CD4-positive, alpha-beta T cell treated with Interleukin-17A for 4 hours (primary cell): ENCODE measurements at regions not wholly inside any gene's neighbourhood (a gene's known extent, or its start where the extent isn't known, plus 50 kb on each side); places are given as distances from the start of the nearest gene placed in this dataset.
"Not testable (repeated sequence)": the region's sequence is repeated elsewhere in the genome, so short reads cannot be mapped to it uniquely, and the experiment has no call there.

Experiments used
- DNase-seq: peaks from one replicate; pipeline ENCODE4 v3.0.0-alpha.2; 2020; ENCODE audit warnings: mixed read lengths

DNA sequence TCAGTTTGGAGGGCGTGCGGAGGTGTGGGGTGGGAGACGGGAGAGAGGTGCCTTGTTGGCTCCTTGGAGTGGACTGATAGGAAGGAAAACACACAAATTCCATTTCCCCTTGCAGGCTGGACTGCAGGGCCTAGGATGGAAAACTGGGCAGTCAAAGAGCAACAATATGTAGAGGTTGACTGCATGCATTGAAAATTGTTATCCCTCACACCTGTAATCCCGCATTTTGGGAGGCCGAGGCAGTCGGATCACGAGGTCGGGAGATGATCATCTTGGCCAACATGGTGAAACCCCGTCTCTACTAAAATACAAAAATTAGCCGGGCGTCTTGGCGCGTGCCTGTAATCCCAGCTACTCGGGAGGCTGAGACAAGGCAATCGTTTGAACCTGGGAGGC, 128.2 kb downstream of the PPIAL4G start:
- DNase-seq, result no peak

DNA sequence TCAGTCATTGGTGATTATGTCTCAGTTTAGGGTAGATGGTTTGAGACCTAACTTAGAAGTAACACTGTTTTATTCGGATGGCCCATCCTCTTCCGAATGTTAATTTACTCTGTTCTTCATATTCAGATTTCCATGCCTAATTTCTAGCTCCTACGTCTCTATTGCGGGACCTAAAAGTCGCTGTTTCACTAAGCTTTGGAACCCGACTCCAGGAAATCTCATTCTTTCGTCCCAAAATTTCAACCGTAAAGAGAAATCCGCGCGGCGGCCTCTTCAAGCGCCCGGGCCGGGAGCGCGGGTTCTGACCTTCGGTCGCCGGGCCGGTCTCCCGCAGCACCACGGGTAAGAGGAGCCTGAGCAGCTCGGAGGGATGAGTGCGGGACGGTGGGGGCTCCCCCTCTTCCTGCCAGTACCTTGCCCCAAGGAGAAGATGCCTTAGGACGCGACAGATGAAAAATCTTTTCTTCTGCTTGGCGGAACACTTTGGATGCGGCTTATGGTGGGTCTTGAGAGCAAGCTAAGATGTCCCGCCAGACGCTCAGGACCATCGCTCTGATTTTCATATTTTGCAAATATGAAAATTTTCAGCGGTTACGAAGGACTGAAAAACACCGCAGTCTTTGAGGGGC, 128.7 kb downstream of the PPIAL4G start:
- no peak for DNase-seq

DNA sequence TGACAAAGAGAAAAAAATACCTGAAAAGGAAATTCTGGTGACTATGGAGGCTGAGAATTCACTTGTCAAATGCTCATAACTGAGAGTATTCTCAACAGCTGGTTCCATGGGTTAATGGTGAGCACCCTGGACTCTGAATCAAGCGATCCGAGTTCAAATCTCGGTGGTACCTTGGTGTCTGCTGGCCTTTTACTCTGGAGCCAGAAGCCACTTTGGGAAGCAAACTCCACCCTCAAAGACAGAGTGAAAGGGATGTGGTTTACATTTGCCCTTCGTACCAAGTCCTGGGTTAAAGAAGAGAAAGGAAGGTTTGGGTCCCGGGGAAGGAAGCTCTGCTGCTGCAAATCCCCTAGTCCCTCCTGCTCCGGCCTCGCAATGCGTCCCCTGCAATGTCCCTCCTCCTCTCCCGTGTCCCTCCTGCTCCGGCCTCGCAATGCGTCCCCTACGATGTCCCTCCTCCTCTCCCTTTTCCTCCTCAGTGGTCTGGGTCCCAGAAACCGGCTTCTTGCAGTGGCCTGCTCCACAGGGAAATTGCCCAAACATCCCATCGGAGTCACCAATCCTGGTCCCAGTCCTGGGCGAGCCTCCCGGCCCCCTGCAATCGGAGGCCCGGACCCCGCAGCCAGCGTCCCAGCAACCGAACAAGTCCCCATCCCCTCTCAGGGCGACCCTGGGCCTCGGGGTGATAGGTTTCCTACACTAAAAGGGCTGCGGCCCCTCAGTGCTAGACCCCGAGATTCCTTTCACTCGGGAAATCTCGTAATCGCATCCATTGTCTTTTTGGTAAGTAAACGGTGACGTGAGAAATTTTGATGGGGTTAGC, 129.4 kb downstream of the PPIAL4G start:
- no peak for DNase-seq

DNA sequence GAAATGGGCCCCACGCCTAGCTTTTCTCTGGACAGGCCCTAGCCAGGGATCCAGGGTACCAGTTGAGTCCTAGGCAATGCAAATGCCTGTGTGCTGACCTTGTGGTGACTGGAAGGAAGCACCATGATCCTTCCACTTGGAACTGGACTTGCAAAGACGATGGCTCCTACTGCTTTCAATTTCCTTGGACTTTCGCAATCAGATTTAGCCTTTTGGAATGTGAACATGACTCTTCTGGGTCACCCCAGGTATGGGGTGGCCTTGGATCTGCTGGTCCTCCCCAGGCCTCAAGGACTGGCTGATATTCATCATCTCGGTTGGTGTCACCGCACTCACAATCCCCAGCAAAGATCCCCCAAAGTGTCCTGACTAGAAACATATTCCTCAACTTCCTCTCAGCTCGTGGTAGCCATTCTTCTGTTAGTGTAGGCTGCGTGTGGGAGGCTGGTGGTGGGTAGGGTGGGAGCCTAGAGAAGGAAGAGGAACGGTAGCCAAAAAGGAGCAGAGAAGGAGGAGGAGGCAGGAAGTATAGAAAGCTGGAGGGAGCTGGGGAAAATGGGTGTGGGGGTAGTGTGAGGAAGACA, 130.5 kb downstream of the PPIAL4G start:
- DNase-seq, result no peak

DNA sequence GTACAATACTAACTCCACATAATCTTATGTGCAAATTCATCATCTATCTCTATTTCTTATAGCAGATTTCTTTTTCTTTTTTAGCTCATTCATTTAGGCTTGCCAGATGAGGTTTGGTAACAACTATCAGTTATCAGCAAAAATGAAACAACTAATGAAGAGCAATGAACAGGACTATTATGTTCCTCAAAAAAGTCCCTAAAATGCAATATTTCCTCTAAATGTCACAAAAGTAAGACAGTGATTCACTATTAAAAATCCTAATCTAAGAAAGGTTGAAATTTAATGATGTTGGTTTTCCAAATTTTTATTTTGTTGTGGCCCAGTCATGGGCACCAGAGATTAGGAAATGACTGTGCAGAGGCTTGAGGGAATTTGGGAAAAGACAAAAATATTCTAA, 135.3 kb downstream of the PPIAL4G start:
- DNase-seq, result no peak

DNA sequence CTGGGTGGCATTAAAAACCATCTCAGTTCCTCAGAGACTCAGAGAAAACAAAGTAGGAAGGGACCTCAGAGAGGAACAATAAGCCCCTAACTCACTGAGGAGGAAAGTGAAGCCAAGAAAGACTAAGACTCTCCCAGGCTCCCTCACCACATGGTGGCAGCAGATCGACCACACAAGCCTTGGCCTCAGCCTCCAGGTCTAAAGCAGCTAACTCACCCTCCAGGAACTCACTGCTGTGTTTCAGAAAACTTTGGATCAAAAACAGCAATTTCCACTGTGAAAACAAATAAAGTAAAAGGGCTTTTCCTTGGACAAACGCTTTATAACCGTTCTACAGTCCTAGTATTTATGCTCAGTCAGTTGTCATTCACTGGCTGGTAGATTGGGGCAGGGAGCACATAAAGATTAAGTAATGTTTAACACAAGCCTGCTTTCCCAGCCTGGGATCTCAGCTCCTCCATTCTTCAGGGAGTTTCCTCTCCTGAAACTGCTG, 137.4 kb downstream of the PPIAL4G start:
- peak; percentile 46 for DNase-seq

DNA sequence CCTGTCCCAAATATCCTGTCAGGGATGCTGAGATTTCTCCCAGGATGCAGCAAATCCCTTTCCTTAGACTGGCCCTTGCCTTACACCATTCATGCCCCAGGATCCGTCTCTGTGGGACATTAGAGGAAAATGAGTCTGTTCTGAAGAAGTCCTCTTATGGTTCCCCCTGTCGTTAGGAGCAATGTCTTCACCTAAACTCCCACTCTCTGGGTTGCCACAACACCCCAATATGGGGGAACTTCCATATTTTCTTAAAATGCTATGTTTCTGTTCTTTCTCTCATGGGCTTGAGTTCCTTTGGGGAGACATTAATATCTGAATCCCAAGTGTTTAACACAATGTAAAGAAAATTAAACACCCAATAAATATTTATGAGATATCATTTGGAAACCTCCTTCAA, 138.5 kb downstream of the PPIAL4G start:
- DNase-seq, result not testable (repeated sequence)

DNA sequence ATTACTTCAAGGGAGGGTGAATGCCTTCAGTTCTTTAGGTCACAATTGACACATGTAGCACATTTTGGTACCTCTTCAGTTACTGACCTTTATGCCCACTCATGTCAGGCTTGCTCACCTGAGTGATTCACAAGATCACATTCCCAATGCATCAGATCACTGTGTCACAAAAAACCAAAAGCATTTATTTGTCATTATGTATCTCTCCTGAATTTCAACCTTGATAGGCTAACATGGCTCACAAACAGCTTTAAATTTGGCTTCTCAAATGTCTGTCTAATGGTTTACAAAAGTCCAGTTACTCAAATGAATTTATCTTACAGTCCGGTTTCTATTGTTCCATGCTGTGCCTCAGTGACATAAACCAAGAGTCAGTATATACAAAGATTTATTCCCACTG, 141.4 kb downstream of the PPIAL4G start:
- not testable (repeated sequence) for DNase-seq

DNA sequence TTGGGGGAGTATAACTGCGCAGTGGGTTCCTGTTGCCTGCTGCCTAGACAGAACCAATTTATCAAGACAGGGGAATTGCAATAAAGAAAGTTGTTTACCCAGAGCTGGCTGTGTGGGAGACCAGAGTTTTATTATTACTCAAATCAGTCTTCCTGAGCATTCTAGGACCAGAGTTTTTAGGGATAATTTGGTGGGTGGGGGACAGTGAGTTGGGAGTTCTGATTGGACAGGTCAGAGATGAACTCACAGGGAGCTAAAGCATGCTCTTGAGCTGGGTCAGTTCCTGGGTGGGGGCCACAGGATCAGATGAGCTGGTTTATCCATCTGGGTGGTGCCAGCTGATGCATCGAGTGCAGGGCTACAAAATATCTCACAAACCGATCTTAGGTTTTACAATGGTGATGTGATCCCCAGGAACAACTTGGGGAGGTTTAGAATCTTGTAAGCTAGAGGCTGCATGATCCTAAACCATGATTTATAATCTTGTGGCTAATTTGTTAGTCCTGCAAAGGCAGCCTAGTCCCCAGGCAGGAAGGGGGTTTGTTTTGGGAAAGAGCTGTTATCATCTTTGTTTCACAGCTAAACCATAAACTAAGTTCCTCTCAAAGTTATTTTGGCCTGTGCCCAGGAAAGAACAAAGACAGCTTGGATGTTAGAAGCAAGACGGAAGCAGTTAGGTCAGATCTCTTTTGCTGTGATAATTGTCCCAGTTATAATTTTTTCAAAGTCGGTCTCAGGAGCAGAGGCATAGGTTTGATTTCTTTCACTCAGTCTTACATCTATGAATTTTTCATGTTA, 146.8 kb downstream of the PPIAL4G start:
- DNase-seq, result not testable (repeated sequence)

DNA sequence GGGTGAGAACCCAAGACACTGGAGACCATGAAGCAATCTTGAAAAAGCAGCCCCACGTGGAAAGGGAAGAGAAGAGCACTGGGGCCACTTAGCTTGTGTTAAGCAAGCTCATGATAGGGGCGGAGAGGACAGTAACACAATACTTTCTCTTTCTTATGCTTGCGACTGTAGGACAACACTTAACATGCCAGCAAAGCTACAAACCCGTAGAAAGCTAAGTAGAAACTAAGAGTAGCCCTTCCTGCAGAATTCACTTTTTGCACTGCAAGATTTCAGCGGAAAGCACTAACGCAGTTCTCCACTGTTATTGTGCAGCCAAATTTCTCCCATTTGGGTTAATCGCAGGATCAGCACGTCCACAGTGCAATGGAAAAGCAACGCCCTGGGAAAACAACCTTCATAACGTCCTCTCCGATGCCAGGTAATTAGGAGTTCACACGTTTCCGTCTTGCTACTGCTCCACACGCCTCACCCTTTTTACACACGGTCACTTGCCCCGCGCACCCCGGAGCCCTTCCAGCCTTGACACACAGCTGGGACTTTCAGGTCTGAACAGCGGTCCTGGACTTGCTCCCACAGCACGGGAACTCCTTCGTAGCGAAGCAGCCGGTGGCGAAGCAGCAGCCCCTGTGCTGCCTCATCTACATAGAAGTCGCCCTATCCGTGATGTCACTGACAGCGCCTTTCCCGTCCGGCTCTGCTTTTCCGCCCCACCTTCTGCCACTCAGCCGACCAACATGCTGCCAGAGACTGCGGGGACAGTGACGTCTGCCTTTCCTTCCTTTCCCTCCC, 148.6 kb downstream of the PPIAL4G start:
- DNase-seq, result peak; percentile 71

DNA sequence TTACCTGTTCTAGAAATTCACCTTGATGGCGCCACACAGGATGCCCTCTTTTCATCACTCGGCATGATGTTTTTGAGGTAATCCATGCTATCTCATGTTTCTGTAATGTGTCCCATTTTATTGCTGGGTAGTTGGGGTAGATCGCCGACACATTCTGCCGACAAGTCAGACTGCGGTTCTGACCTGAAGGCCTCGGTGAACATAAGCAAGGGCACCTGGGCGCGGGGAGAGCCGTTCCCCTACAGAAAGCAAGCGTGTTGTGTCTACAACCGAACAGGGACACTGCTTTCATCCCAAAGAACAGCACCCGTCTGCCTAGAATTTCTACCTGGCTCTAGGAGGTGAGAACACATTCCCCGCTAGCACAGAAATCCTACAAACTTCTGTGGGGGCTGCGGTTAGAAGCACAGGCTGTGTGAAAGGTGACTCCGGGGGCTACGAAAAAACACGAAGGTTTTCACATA, 149.2 kb downstream of the PPIAL4G start:
- DNase-seq, result no peak

DNA sequence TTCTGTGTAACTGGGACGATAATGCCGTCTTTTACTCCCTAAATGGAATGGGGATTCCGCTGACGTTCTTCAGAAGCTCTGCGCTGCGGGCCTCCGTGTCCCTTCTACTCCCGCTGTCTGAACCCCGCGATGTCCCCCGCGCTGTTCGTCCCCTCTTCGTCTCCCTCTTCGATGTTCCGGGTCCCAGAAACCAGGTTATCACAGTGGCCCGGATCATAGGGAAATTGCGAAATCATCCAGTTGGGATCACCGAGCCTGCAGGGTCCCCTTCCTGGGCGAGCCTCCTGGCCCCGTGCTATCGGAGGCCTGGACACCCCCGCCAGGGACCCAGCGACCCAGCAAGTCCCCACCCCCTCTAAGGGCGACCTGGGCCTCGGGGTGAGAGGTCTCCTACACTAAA, 154.2 kb downstream of the PPIAL4G start:
- DNase-seq, result no peak

DNA sequence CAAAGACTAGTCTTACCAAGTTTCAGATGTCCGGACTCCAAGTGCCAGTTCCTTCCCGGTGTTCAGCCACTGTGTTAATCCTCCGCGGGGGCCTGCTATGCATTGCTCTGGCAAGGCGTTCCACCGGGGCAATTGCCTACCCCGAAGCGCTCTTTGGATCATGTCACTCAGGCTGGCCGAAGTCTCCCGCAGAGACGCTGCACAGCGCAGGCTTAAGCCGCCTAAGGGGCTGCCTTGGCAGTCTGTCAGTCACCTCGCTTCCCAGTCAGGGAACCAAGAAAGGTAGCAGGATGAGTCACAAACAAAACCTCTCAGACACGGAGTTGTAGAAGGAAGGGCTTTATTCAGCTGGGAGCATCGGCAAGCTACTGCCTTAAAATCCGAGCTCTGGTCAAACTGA, 158.1 kb downstream of the PPIAL4G start:
- not testable (repeated sequence) for DNase-seq

DNA sequence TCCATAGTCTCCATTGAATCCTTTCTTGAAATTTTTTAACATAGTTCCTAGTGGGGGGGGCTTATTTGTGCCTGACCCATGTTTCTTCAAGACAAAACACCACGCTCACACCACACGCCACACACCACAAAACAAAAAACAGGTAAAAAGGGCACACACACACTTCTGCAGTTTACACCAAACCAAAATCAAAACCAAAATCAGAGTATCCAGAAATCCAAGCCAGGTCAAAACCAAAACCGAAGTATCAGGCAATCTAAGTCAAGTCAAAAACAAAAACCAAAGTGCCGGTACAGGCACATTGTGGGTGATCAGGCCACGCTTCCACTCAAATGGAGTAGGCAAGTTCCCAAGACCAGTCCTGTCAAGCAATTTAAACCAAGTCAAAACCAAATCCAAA, 158.6 kb downstream of the PPIAL4G start:
- DNase-seq, result not testable (repeated sequence)

DNA sequence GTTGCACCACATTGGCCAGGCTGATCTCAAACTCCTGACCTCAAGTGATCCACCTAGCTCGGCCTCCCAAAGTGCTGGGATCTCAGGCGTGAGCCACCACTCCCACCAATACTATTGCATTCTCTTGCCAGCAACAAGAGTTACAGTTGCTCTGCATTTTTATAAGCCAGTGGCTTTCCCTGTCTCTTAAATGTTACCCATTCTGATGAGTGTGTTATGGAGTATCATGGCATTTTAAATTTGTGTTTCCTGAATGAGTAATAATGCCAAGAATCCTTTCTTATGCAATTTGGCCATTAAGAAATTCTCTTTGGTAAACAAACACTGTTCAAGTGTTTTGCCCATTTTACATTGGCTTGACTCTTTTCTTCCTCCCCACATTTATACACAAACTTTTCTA, 163.0 kb downstream of the PPIAL4G start:
- not testable (repeated sequence) for DNase-seq

DNA sequence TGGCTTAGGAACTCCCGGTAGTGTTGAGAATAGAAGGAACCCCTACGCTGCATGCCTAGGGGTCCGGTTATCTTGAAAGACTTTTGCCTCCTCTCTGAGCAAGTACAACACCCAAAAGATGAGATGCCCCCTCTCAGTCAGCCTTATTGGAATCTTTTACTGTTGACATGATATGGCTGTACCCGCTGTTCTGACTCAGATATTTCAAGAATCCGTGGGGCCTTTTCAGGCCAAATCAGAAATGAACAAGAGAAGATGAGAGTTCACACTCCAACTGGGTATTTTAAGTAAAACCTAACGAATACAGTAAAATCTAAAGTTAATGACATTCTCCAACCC, 164.2 kb downstream of the PPIAL4G start:
- DNase-seq, result no peak

DNA sequence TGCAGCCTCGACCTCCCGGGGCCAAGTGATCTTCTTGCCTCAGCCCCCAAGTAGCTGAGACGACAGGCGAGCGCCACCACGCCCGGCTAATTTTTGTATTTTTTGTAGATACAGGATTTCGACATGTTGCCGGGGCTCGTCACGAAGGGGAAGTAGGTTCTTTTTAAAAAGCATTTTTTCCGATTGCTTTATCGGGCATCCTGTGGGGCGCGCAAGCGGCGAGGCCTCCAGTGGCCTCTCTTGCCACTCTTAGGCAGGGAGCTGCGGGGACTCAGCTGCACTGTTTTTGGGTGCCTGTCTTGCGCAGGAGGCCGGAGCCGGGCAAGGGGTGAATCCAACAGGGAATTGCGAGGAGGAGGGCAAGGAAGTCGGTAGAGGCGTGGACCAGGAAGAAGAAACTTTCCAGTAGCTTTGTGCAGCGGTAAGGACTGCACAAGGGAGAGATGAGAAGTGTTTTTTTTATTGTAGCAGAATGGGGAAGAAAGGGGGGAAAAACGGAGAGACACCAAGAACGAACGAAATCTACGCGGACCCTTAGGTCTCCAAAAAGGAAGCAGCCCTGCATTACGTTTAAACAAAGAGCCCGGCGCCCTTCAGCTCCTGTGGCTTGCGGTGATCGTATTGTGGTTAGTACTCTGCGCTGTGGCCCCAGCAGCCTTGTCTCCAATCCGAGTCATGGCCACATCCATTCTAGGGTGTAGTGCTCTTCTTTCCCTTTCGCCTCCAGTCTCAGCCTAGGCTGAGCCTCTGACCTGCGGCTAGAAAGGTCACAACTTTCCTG, 164.8 kb downstream of the PPIAL4G start:
- DNase-seq, result peak; percentile 67

DNA sequence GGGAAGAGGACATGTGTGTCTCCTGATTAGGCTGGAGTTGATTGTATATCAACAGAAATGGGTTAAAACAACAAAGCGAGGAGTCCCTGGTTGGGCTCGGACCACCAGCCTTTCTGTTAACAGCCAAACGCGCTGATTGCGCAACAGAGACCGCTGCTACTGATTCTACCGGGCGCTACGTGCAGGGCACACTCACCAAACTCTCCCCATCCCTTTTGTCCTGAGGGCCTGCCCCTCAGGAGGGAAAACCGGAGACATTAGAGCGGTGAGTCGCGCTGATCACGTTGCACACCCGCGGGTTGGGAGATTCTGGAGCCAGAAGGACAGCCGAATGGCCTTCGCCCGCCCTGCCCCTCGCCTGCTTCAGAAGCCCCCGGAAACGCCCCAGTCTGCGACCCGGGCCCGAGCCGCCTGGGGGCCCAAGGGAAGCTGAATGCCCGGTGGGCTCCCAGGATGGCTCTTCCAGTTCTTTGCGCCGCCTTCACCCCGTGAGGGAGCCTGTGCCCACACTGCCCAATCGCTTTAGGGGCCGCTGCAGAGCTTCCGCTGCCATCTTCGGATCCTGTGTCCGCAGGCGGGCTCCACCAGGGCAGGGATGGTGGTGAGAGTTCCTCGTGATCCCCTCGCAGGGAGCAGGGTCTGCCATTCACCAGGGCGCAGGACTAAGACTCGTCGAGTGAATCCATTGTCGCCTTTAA, 165.4 kb upstream of the NBPF11 start:
- no peak for DNase-seq

DNA sequence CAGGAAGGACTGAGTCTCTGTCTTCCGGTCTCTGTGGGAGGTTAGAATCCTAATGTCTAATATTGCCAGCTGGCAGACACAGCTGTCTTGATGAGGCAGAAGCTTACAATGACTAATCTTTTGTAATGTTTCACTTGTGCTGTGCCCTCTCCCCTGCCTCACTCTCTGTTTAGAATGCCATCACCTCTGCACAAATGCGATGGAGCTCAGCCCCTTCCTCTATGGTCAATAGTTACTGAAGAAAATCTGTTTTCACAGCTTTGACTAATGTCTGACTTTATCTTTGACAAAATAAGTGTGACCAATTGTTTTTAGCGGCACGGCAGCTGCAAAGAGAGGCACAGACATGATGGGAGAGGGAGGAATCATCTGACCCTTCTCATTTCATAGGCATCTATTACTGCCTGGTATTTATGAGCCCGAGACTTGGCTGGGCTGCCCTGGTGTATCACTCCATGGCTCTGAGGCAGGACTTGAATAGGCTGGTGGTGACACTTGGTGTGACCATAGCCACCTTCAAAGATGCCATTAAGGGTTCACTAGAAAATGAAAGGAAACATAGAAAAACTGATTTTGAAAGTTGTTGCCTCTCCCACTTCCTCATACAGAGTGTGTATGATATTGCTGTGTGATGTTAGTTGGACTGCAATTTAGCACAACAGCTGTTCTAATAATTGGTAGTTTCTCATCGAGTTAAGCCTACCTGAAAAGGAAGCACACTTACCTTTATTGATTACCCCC, 163.2 kb upstream of the NBPF11 start:
- no peak for DNase-seq

DNA sequence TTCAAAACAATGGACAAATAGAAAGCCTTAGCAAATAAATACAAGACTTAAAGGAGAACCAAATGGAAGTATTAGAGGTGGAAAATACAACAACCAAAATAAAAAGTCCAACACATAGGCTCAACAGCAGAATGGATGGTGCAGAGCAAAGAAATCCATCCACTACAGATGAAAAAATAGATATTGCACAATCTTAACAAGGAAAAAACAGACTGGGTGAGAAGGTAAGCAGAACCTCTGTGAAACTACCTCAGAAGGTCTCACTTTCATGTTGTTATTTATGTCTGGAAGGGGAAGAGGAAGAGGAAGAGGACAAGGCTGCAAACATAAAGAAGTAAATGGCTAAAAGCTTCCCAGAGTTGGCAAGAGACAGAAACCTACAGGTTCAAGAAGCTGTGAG, 158.7 kb upstream of the NBPF11 start:
- DNase-seq, result no peak
